OCI-LY3 (cell line): ENCODE measurements at regions not wholly inside any gene's neighbourhood (a gene's known extent, or its start where the extent isn't known, plus 50 kb on each side); places are given as distances from the start of the nearest gene placed in this dataset.

Source experiments
- CTCF ChIP-seq: fragments of 200-600, 300-600 bp; sonication (generic); IDR thresholded peaks from 2 replicates; pipeline ENCODE4 v1.5.1; 2014; ENCODE audit warnings: antibody characterized with exemption, low read length, low read depth
- EZH2phosphoT487 ChIP-seq: fragments of 200-600 bp; shearing (Covaris generic); IDR thresholded peaks from 2 replicates; pipeline ENCODE4 v1.6.1; 2018; ENCODE audit warnings: antibody characterized with exemption, mixed run types, low read depth

GRCh38 chr14:84814391-84814790 is 715.6 kb upstream of the FLRT2 start:
- no peak for TF ChIP-seq CTCF
- TF ChIP-seq EZH2phosphoT487: no peak
